Muscle of leg (tissue), 3 donors: ENCODE measurements at regions not wholly inside any gene's neighbourhood (a gene's known extent, or its start where the extent isn't known, plus 50 kb on each side); places are given as distances from the start of the nearest gene placed in this dataset.

Experiments used
- DNase-seq: peaks from one replicate; pipeline ENCODE4 v3.0.0; 2013
- H3K27ac ChIP-seq: one replicate; pipeline ENCODE4 v1.5.1; 2013; ENCODE audit warnings: mild to moderate bottlenecking, low read length, control low read depth
- H3K27me3 ChIP-seq: one replicate; pipeline ENCODE4 v1.6.1; 2013; ENCODE audit warnings: low read length; ENCODE audit not compliant: control insufficient read depth, insufficient read depth
- H3K36me3 ChIP-seq: one replicate; pipeline ENCODE4 v1.6.1; 2013; ENCODE audit warnings: low read length; ENCODE audit not compliant: control insufficient read depth, insufficient read depth
- H3K4me1 ChIP-seq: one replicate; pipeline ENCODE4 v1.6.1; 2013; ENCODE audit warnings: low read length; ENCODE audit not compliant: control insufficient read depth, insufficient read depth
- H3K4me3 ChIP-seq: one replicate; pipeline ENCODE4 v1.5.1; 2013; ENCODE audit warnings: low read length, control low read depth
- H3K9me3 ChIP-seq: replicated peaks from 2 replicates; pipeline ENCODE4 v1.6.1; 2013; ENCODE audit warnings: low read depth, low read length; ENCODE audit not compliant: control insufficient read depth
- WGBS: methylation state at CpG from one replicate; pipeline ENCODE4 v1.1.5; 2013; ENCODE audit warnings: missing lambda C conversion rate; ENCODE audit not compliant: insufficient coverage; 5-methylcytosine and 5-hydroxymethylcytosine counted together

DNA sequence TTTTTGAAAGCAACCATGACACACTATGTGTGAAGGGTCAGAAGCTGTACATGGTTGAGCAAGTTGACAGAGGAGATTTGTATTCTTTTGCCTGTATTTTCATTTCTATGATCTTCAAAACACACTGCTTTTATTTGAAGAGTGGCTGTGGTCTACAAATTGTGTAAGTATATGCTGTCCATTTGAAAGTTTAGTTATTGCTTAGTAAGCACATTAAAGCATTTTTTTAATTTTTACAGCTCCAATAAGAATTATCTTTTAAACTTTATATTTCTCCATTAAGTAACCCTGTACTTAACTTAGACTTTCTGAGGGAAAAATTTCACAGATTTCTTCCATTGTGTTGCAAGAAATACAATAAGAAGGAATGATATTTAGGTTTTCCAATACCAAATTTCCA lies 915.2 kb downstream of the SLC6A15 start:
- H3K27ac ChIP-seq = no peak overlapping the region
- DNase-seq = no peak
- no peaks in the 10 kb centered on the region for H3K4me1 ChIP-seq
- no peaks in the 10 kb centered on the region for H3K9me3 ChIP-seq
- H3K36me3 ChIP-seq = no peaks in the 10 kb centered on the region
- no peak overlapping the region for H3K4me3 ChIP-seq
- no peaks in the 10 kb centered on the region for H3K27me3 ChIP-seq

DNA sequence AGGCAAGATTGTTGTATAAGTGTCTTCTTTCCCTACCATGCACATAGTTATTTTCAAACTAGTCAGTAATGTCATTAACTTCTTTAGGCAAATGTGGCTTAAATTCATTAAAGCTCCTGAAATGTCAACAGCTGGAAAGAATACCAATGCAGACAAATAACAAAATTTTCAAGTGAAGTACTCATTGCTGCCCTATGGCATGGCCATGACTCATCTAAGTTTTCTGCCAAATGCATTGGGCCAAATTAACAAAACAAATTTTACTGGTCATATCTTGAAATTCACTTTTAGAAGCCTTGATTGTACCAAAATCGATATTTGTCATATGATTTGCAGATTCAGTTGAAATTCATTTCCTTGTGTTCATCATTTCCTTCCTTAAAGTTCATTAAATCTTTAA lies 915.9 kb downstream of the SLC6A15 start:
- H3K27me3 ChIP-seq = no peaks in the 10 kb centered on the region
- H3K4me3 ChIP-seq = no peak overlapping the region
- WGBS = no CpG with 5 or more reads among the region's 1 CpG
- no peak for DNase-seq
- H3K27ac ChIP-seq = no peak overlapping the region
- H3K9me3 ChIP-seq = no peaks in the 10 kb centered on the region
- no peaks in the 10 kb centered on the region for H3K4me1 ChIP-seq
- no peaks in the 10 kb centered on the region for H3K36me3 ChIP-seq

DNA sequence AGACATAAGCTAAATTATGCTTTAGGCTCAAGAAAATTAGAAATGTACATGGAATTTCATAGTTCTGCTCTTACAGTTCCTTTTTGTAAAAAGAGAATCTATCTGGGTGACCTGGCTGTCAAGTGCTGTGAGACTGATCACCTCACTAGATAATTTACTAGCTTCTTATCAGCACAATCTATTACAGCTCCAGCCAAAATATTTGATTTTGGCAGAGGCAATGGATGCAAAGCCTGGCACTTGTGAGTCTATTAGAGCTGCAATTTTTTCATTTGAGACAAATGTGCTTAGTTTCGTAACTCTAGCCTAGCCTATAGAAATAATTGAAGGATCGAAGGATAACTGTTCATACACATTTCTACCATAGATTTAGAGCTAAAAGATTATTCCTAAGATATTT lies 927.5 kb downstream of the SLC6A15 start:
- DNase-seq = no peak
- WGBS = no CpG with 5 or more reads among the region's 2 CpGs
- Histone ChIP-seq H3K9me3 (no peaks in the 10 kb centered on the region), H3K36me3 (no peaks in the 10 kb centered on the region), H3K4me1 (no peaks in the 10 kb centered on the region), H3K27ac (no peak overlapping the region), H3K4me3 (no peak overlapping the region), H3K27me3 (no peaks in the 10 kb centered on the region)

DNA sequence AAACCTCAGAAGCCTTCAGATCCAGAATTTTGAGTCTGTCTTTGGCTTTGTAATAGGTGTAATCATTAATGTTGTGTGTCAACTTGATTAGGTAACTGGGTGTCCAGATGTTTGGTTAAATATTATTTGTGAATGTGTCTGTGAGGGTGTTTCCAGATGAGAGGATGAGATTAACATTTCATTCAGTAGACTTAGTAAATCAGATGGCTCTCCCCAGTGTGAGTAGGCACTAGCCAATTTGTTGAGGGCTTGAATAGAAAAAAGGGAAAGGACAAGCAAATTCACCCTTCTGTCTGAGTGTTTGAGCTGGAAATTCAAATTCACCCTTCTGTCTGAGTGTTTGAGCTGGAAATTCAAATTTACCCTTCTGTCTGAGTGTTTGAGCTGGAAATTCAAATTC lies 932.2 kb downstream of the SLC6A15 start:
- H3K36me3 ChIP-seq = no peaks in the 10 kb centered on the region
- DNase-seq = no peak
- H3K4me1 ChIP-seq = no peaks in the 10 kb centered on the region
- no peaks in the 10 kb centered on the region for H3K27me3 ChIP-seq
- H3K4me3 ChIP-seq = no peak overlapping the region
- H3K9me3 ChIP-seq = no peaks in the 10 kb centered on the region
- H3K27ac ChIP-seq = no peak overlapping the region

DNA sequence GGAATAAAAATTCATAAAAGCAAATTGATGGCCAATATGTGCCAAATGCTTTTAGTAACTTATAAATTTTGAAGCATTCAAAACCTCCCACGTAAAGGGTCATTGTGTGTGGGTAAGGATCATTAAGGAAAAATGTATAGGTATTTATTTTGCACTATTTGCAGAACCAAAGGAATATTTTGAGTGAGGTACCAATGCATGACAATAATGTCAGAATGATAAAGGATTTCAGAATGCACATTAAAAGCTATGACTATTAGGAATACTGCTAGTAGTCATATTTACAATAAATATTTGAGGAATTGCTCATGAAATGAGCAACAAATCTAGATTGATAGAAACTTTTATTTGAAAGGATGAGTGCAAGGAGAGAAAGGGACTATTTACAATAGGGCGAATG lies 932.8 kb downstream of the SLC6A15 start:
- Histone ChIP-seq H3K27me3 (no peaks in the 10 kb centered on the region), H3K4me1 (no peaks in the 10 kb centered on the region), H3K27ac (no peak overlapping the region), H3K4me3 (no peak overlapping the region), H3K36me3 (no peaks in the 10 kb centered on the region), H3K9me3 (no peaks in the 10 kb centered on the region)
- DNase-seq = no peak
- WGBS = 92% methylated on average over 1 of the region's 2 CpGs

DNA sequence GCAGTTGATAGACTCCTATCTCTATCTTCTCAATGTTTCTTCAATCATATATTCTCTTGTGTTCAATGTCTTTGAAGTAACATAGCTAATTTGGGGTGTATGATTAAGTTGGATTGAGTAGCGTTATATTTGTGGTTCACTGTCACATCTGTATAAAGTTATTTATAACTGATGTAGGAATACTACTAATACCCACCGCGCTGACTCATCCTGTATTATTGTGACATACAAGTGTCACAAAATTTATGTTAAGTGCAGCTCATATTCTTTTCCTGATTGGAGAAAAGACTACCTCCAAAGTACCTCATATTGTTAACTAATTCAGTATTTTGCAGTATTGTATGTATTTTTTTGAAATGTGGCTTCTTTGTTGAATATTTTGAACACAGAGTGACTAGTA lies 940.8 kb downstream of the SLC6A15 start:
- no peak for DNase-seq
- no peaks in the 10 kb centered on the region for H3K27me3 ChIP-seq

DNA sequence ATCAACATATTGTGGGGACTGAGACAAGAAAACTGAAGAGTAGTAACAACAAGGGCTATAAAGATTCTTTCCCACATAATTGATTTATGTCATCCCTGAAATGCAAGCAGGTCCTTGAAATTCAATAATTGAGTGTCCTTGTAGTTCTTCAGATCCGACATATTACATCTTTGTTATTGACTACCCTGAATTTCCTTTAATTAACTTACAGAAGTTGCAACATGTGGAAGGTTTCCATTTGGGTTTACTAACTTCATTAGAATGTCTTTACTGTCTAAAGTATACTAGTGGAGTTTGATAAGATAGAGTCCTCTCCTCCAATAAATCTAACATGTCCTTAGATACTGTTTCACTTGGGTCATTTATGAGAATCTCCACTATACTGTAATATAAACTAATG lies 951.8 kb downstream of the SLC6A15 start:
- H3K4me3 ChIP-seq = no peak overlapping the region
- WGBS = no CpG with 5 or more reads among the region's 1 CpG

More for the DNA sequence above, 940.8 kb downstream of the SLC6A15 start:
- no peak overlapping the region for H3K27ac ChIP-seq
- WGBS = no CpG with 5 or more reads among the region's 3 CpGs
- no peaks in the 10 kb centered on the region for H3K9me3 ChIP-seq
- no peaks in the 10 kb centered on the region for H3K4me1 ChIP-seq
- no peaks in the 10 kb centered on the region for H3K36me3 ChIP-seq
- H3K4me3 ChIP-seq = no peak overlapping the region

DNA sequence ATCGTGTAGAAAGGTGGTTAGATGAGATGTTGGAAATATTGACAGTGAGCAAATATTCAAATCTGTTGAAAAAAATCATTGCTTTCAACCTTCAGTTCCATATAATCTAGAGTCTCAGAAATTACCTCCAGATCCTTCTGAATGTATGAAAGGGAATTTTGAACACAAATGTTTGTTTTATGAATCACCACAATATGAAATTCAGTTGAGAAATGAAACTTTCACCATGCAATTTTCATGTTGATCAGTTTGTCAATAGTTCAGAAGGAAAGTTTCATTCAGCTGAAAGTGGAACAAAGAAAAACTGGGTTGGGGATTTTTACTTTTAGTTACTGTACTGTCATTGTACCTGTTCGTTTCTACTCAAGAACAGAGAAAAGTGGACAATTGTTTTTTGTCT lies 953.6 kb downstream of the SLC6A15 start:
- no peak overlapping the region for H3K4me3 ChIP-seq
- 50% methylated on average over 1 of the region's 2 CpGs for WGBS
- no peaks in the 10 kb centered on the region for H3K9me3 ChIP-seq

More for the DNA sequence above, 951.8 kb downstream of the SLC6A15 start:
- no peak overlapping the region for H3K27ac ChIP-seq
- H3K4me1 ChIP-seq = no peaks in the 10 kb centered on the region
- no peak for DNase-seq
- no peaks in the 10 kb centered on the region for H3K9me3 ChIP-seq
- no peaks in the 10 kb centered on the region for H3K36me3 ChIP-seq
- H3K27me3 ChIP-seq = no peaks in the 10 kb centered on the region

DNA sequence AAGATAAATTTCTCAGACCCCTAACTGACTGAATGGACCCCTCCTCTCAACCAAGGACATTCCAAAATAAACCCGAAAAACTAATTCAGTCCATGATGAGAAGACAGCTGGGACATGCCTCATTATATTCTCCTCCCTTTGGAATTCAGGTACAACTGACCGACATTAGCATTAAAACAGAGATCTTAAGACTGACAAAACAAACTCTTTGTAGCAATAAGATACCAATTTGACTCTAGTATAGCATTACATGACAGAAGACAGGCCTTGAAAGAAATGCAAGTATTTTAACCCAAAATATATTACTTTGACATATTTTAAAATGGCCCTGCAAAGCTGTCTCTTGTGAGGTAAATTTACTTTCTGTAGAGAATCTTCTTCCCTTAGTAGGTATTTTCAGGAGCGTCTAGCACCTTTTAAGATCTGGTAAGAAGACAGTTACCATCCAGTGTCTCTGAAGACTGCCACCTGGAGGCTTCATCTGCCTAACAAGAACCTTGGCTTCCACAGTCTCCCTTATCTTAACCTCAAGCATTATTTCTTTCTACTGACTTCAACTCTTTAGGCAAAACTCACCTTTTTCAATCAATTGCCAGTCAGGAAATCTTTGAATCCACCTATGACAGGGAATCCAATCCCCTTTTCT lies 957.5 kb downstream of the SLC6A15 start:
- Histone ChIP-seq H3K36me3 (no peaks in the 10 kb centered on the region), H3K27me3 (no peaks in the 10 kb centered on the region), H3K27ac (no peak overlapping the region), H3K4me1 (no peaks in the 10 kb centered on the region), H3K9me3 (peaks cover 2% of the 10 kb centered on the region), H3K4me3 (no peak overlapping the region)
- DNase-seq = no peak
- 17% methylated on average over 1 of the region's 3 CpGs for WGBS

More for the DNA sequence above, 953.6 kb downstream of the SLC6A15 start:
- H3K27me3 ChIP-seq = no peaks in the 10 kb centered on the region
- no peaks in the 10 kb centered on the region for H3K4me1 ChIP-seq
- DNase-seq = no peak
- H3K36me3 ChIP-seq = no peaks in the 10 kb centered on the region
- H3K27ac ChIP-seq = no peak overlapping the region

DNA sequence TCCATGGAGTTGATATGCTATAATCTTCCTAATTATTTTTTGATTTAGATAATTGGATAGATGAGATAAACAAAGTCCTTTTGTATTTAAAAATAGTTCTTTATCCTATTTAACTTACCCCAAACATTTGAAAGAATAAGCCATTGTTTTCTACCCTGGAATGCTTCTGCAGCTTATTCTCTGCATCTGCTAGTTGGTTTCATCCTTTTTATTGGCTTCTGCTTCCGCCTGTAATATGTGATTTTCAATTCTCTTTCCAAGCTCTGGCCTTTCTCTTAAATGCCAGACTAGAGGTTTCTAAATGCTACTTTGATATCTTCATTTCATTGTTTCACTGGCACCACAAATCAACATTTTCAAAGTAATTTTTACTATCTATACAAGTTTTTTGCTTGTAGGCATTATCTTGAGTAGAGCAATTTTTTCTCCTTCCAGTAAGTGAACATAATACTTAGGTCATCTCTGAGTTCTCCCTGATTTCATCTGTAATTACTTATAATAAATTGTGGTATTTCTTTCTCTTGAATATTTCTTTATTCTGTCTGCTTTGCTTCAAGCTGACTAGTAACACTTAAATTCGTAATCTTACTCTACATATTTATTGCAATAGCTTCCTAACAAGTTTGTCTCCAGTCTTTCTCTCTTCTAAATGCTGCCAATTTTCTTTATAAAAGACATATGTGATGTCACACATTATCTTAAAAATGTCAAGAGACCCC lies 958.4 kb downstream of the SLC6A15 start:
- Histone ChIP-seq H3K36me3 (no peaks in the 10 kb centered on the region), H3K9me3 (peaks cover 2% of the 10 kb centered on the region), H3K4me3 (no peak overlapping the region), H3K27me3 (no peaks in the 10 kb centered on the region), H3K27ac (no peak overlapping the region), H3K4me1 (no peaks in the 10 kb centered on the region)
- DNase-seq = peak; percentile 13
- no CpG with 5 or more reads among the region's 2 CpGs for WGBS

DNA sequence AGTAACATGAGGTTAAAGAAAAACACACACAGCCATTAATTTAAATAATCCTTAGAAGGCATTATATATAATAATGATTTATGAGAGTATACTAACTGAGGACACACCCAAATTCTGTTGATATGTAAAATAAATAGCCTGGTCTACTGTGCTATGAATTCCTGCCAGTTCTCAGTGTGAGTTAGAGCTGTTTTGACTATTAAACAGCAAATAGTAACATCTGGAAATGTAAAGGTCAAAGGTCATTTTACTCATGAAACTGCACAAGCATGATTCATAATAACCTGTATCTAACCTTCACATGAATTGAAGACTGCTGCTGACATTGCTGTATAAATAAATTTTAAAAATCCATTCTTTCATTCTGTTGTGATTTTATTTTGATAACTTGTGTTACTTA lies 966.7 kb downstream of the SLC6A15 start:
- H3K27ac ChIP-seq = no peak overlapping the region
- H3K9me3 ChIP-seq = peaks cover under 1% of the 10 kb centered on the region
- no peaks in the 10 kb centered on the region for H3K27me3 ChIP-seq
- DNase-seq = peak; percentile 47
- H3K4me3 ChIP-seq = no peak overlapping the region
- no peaks in the 10 kb centered on the region for H3K4me1 ChIP-seq
- no peaks in the 10 kb centered on the region for H3K36me3 ChIP-seq
